ENCODE measurements at regions not wholly inside any gene's neighbourhood (a gene's known extent, or its start where the extent isn't known, plus 50 kb on each side); places are given as distances from the start of the nearest gene placed in this dataset.

DNA sequence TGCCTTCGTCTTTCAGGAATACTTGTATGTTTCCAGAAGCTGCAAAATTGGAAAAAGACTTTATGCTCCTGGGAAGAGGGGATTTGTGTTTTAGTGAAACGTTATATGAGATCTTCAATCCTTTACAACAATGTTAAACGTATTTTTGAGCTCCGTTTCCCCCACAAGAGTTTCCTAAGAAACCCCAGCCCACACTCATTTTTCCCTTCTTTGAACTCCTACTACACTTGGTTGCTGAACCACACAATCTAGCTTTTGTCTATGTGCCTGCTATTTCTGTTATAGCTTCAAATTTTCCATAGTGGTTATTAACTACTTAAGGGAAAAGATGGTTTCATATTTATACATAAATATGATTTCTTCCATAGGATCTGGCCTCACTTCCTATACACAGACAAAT lies 238.6 kb upstream of the ACTBL2 start:
- no peaks in the 10 kb centered on the region for H3K27me3 ChIP-seq (ENCODE audit: control insufficient read depth, extremely low read depth, insufficient read depth, low read length)
- dilution Hi-C loops (cut with MboI; ENCODE audit: extremely low pct_ligation_motif_present, low sequenced_read_pairs), result no loop called here
- H3K79me2 ChIP-seq (ENCODE audit: control insufficient read depth, insufficient read depth, low read length), result no peaks in the 10 kb centered on the region
- no peaks in the 10 kb centered on the region for H3K36me3 ChIP-seq (ENCODE audit: control insufficient read depth in 2 of 2, extremely low read depth in 1 of 2, insufficient read depth in 2 of 2, low read length in 2 of 2)
- H4K20me1 ChIP-seq (ENCODE audit: control insufficient read depth, extremely low read depth, insufficient read depth, low read length), result no peaks in the 10 kb centered on the region
- H3K9me1 ChIP-seq (ENCODE audit: control insufficient read depth, extremely low read depth, insufficient read depth, low read length), result no peaks in the 10 kb centered on the region
- peak; percentile 5 for FAIRE-seq
- H3K9ac ChIP-seq (ENCODE audit: control insufficient read depth, extremely low read depth, insufficient read depth, low read length), result no peak overlapping the region
- H3K4me2 ChIP-seq (ENCODE audit: control insufficient read depth, extremely low read depth, insufficient read depth, low read depth, low read length), result no peak overlapping the region
- H3K4me1 ChIP-seq (ENCODE audit: control insufficient read depth, extremely low read depth, insufficient read depth, low read length), result peaks cover 16% of the 10 kb centered on the region
- no peak for TF ChIP-seq EZH2 (IDR thresholded peaks at IDR 0.05; ENCODE audit: low read length)
- TF ChIP-seq, protein P1, sequence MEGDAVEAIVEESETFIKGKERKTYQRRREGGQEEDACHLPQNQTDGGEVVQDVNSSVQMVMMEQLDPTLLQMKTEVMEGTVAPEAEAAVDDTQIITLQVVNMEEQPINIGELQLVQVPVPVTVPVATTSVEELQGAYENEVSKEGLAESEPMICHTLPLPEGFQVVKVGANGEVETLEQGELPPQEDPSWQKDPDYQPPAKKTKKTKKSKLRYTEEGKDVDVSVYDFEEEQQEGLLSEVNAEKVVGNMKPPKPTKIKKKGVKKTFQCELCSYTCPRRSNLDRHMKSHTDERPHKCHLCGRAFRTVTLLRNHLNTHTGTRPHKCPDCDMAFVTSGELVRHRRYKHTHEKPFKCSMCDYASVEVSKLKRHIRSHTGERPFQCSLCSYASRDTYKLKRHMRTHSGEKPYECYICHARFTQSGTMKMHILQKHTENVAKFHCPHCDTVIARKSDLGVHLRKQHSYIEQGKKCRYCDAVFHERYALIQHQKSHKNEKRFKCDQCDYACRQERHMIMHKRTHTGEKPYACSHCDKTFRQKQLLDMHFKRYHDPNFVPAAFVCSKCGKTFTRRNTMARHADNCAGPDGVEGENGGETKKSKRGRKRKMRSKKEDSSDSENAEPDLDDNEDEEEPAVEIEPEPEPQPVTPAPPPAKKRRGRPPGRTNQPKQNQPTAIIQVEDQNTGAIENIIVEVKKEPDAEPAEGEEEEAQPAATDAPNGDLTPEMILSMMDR (optimal IDR thresholded peaks at IDR 0.05 in 1 of 3, IDR thresholded peaks at IDR 0.05 in 1 of 3, conservative IDR thresholded peaks at IDR 0.05 in 1 of 3; ENCODE audit: extremely low read depth in 1 of 3, insufficient read depth in 2 of 3, low read length in 3 of 3), result no peak
- no peak for DNase-seq (ENCODE audit: low read depth, low spot score)
- no peak overlapping the region for H2AFZ ChIP-seq (ENCODE audit: control insufficient read depth, low read length)
- no peak overlapping the region for H3K4me3 ChIP-seq (ENCODE audit: control insufficient read depth in 2 of 3, extremely low read depth in 1 of 3, insufficient read depth in 2 of 3, low read depth in 1 of 3, low read length in 3 of 3)
- no peak overlapping the region for H3K27ac ChIP-seq (ENCODE audit: control insufficient read depth, insufficient read depth, low read length)
- H3K9me3 ChIP-seq (ENCODE audit: control insufficient read depth, low read depth, low read length), result no peaks in the 10 kb centered on the region

DNA sequence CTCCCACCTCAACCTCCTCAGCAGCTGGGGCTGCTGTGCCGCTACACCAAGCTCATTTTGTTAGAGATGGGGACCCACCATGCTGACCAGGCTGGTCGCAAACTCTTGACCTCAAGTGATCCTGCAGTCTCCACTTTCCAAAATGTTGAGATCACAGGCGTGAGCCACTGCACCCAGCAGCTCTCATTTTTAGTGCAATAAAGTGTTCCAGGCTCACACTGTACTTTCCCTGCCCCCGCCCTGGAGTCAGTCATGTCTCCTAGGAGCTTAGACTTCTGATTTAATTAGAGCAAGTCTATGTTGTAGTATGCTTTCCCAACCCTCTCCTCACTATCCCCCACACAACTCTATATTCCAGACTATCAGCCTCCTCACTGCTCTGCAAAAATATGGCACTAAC lies 238.0 kb upstream of the ACTBL2 start:
- H3K79me2 ChIP-seq (ENCODE audit: control insufficient read depth, insufficient read depth, low read length), result no peaks in the 10 kb centered on the region
- no peak overlapping the region for H3K4me3 ChIP-seq (ENCODE audit: control insufficient read depth in 2 of 3, extremely low read depth in 1 of 3, insufficient read depth in 2 of 3, low read depth in 1 of 3, low read length in 3 of 3)
- H3K9ac ChIP-seq (ENCODE audit: control insufficient read depth, extremely low read depth, insufficient read depth, low read length), result no peak overlapping the region
- no peaks in the 10 kb centered on the region for H3K36me3 ChIP-seq (ENCODE audit: control insufficient read depth in 2 of 2, extremely low read depth in 1 of 2, insufficient read depth in 2 of 2, low read length in 2 of 2)
- DNase-seq (ENCODE audit: low read depth, low spot score) (no peak), FAIRE-seq (no peak)
- TF ChIP-seq EZH2 (IDR thresholded peaks at IDR 0.05; ENCODE audit: low read length), result no peak
- TF ChIP-seq, protein P1 (optimal IDR thresholded peaks at IDR 0.05 in 1 of 3, IDR thresholded peaks at IDR 0.05 in 1 of 3, conservative IDR thresholded peaks at IDR 0.05 in 1 of 3; ENCODE audit: extremely low read depth in 1 of 3, insufficient read depth in 2 of 3, low read length in 3 of 3), result no peak
- no peaks in the 10 kb centered on the region for H3K9me3 ChIP-seq (ENCODE audit: control insufficient read depth, low read depth, low read length)
- no peak overlapping the region for H2AFZ ChIP-seq (ENCODE audit: control insufficient read depth, low read length)
- H3K4me1 ChIP-seq (ENCODE audit: control insufficient read depth, extremely low read depth, insufficient read depth, low read length), result peaks cover 16% of the 10 kb centered on the region
- no peak overlapping the region for H3K27ac ChIP-seq (ENCODE audit: control insufficient read depth, insufficient read depth, low read length)
- no peaks in the 10 kb centered on the region for H3K9me1 ChIP-seq (ENCODE audit: control insufficient read depth, extremely low read depth, insufficient read depth, low read length)
- dilution Hi-C loops (cut with MboI; ENCODE audit: extremely low pct_ligation_motif_present, low sequenced_read_pairs), result no loop called here
- H3K27me3 ChIP-seq (ENCODE audit: control insufficient read depth, extremely low read depth, insufficient read depth, low read length), result no peaks in the 10 kb centered on the region
- H3K4me2 ChIP-seq (ENCODE audit: control insufficient read depth, extremely low read depth, insufficient read depth, low read depth, low read length), result no peak overlapping the region
- no peaks in the 10 kb centered on the region for H4K20me1 ChIP-seq (ENCODE audit: control insufficient read depth, extremely low read depth, insufficient read depth, low read length)
